WTC11 (cell line): ENCODE measurements at regions not wholly inside any gene's neighbourhood (a gene's known extent, or its start where the extent isn't known, plus 50 kb on each side); places are given as distances from the start of the nearest gene placed in this dataset.

ENCODE experiments used
- ATAC-seq: fragments of 200-7000 bp; cut with Tn5 transposase; 2 replicates; pipeline ENCODE4 v1.10.0; 2021; ENCODE audit warnings: mild to moderate bottlenecking, moderate library complexity
- CTCF ChIA-PET: fragments of 300-600 bp; sonication (Branson Sonifier 250); formaldehyde crosslinking; loops from one replicate; lab custom pipeline; 2021; ENCODE audit warnings: antibody characterized with exemption; lab: Charles Lee
- POLR2A ChIA-PET: fragments of 350-600 bp; sonication (Branson Sonifier 250); formaldehyde crosslinking; loops from one replicate; lab custom pipeline; 2021; ENCODE audit warnings: antibody characterized with exemption; lab: Charles Lee
- DNase-seq: peaks from one replicate; pipeline ENCODE4 v3.0.0; 2021; ENCODE audit warnings: low spot score
- H3K27ac Mint-ChIP-seq: 2 replicates; pipeline ENCODE4 v1.8.0; 2021; ENCODE audit warnings: mixed read lengths
- H3K27me3 Mint-ChIP-seq: 2 replicates; pipeline ENCODE4 v1.8.0; 2021; ENCODE audit warnings: low read depth, mild to moderate bottlenecking, moderate library complexity, mixed read lengths
- H3K36me3 Mint-ChIP-seq: 2 replicates; pipeline ENCODE4 v1.8.0; 2021; ENCODE audit warnings: mixed read lengths
- H3K4me1 Mint-ChIP-seq: 2 replicates; pipeline ENCODE4 v1.8.0; 2022; ENCODE audit warnings: mixed read lengths
- H3K4me3 Mint-ChIP-seq: 2 replicates; pipeline ENCODE4 v1.8.0; 2021; ENCODE audit warnings: mild to moderate bottlenecking, moderate library complexity, mixed read lengths
- H3K9me3 Mint-ChIP-seq: 2 replicates; pipeline ENCODE4 v1.8.0; 2021; ENCODE audit warnings: mixed read lengths
- ATF1 ChIP-seq: sonication (generic); formaldehyde crosslinking; IDR thresholded peaks from 2 replicates; pipeline ENCODE4 v1.8.1; 2023; ENCODE audit warnings: mild to moderate bottlenecking, moderate library complexity, missing genetic modification reagents
- CREB1 ChIP-seq: sonication (generic); formaldehyde crosslinking; IDR thresholded peaks from 2 replicates; pipeline ENCODE4 v1.8.0; 2023; ENCODE audit warnings: mild to moderate bottlenecking, missing genetic modification reagents
- E2F1 ChIP-seq: sonication (generic); formaldehyde crosslinking; IDR thresholded peaks from 2 replicates; pipeline ENCODE4 v1.8.0; 2022; ENCODE audit warnings: mild to moderate bottlenecking, missing genetic modification reagents
- GABPB1 ChIP-seq: sonication (generic); formaldehyde crosslinking; IDR thresholded peaks from 2 replicates; pipeline ENCODE4 v1.8.1; 2023; ENCODE audit warnings: mild to moderate bottlenecking, missing genetic modification reagents
- GRHL2 ChIP-seq: fragments of 250-450 bp; sonication (Bioruptor Pico); IDR thresholded peaks from 2 replicates; pipeline ENCODE4 v1.8.0; 2022; ENCODE audit warnings: mild to moderate bottlenecking, moderate library complexity; ENCODE audit not compliant: insufficient replicate concordance, severe bottlenecking
- GTF2I ChIP-seq: fragments of 250-450 bp; sonication (Bioruptor Pico); conservative IDR thresholded peaks from 2 replicates; pipeline ENCODE4 v1.4.0; 2021; ENCODE audit warnings: mild to moderate bottlenecking
- JUN ChIP-seq: sonication (generic); formaldehyde crosslinking; IDR thresholded peaks from 2 replicates; pipeline ENCODE4 v1.8.0; 2023; ENCODE audit warnings: mild to moderate bottlenecking, missing genetic modification reagents
- MXD4 ChIP-seq: fragments of 250-450 bp; sonication (Bioruptor Pico); IDR thresholded peaks from 2 replicates; pipeline ENCODE4 v1.8.0; 2021; ENCODE audit warnings: mild to moderate bottlenecking, moderate library complexity, borderline replicate concordance
- NFATC4 ChIP-seq: fragments of 250-450 bp; sonication (Bioruptor Pico); IDR thresholded peaks from 2 replicates; pipeline ENCODE4 v1.9.0; 2021; ENCODE audit warnings: mild to moderate bottlenecking
- NFE2L1 ChIP-seq: sonication (generic); formaldehyde crosslinking; IDR thresholded peaks from 2 replicates; pipeline ENCODE4 v1.8.1; 2023; ENCODE audit warnings: missing genetic modification reagents
- NR2C2 ChIP-seq: sonication (generic); formaldehyde crosslinking; IDR thresholded peaks from 2 replicates; pipeline ENCODE4 v1.8.0; 2022; ENCODE audit warnings: mild to moderate bottlenecking, missing genetic modification reagents
- PRRX2 ChIP-seq: fragments of 250-450 bp; sonication (Bioruptor Pico); IDR thresholded peaks from 2 replicates; pipeline ENCODE4 v1.8.0; 2021; ENCODE audit warnings: mild to moderate bottlenecking
- SMAD4 ChIP-seq: sonication (generic); formaldehyde crosslinking; IDR thresholded peaks from 2 replicates; pipeline ENCODE4 v1.8.0; 2022; ENCODE audit warnings: mild to moderate bottlenecking, missing genetic modification reagents
- SP1 ChIP-seq: sonication (generic); formaldehyde crosslinking; conservative IDR thresholded peaks from 2 replicates; pipeline ENCODE4 v1.8.1; 2022; ENCODE audit warnings: missing genetic modification reagents
- TCF7 ChIP-seq: sonication (generic); formaldehyde crosslinking; IDR thresholded peaks from 2 replicates; pipeline ENCODE4 v1.8.0; 2022; ENCODE audit warnings: mild to moderate bottlenecking, low read depth, missing genetic modification reagents, moderate library complexity
- TEAD1 ChIP-seq: sonication (generic); formaldehyde crosslinking; IDR thresholded peaks from 2 replicates; pipeline ENCODE4 v1.8.0; 2022; ENCODE audit warnings: mild to moderate bottlenecking, missing genetic modification reagents
- TEAD4 ChIP-seq: sonication (generic); formaldehyde crosslinking; IDR thresholded peaks from 2 replicates; pipeline ENCODE4 v1.8.0; 2022; ENCODE audit warnings: mild to moderate bottlenecking, missing genetic modification reagents
- ZBTB21 ChIP-seq: sonication (generic); formaldehyde crosslinking; IDR thresholded peaks from 2 replicates; pipeline ENCODE4 v1.8.1; 2023; ENCODE audit warnings: mild to moderate bottlenecking, missing genetic modification reagents, borderline replicate concordance
- ZBTB43 ChIP-seq: sonication (generic); formaldehyde crosslinking; IDR thresholded peaks from 2 replicates; pipeline ENCODE4 v1.8.1; 2023; ENCODE audit warnings: mild to moderate bottlenecking, missing genetic modification reagents
- ZNF121 ChIP-seq: sonication (generic); formaldehyde crosslinking; IDR thresholded peaks from 2 replicates; pipeline ENCODE4 v1.8.0; 2023; ENCODE audit warnings: missing genetic modification reagents
- ZNF281 ChIP-seq: sonication (generic); formaldehyde crosslinking; IDR thresholded peaks from 2 replicates; pipeline ENCODE4 v1.8.0; 2023; ENCODE audit warnings: mild to moderate bottlenecking, missing genetic modification reagents
- ZSCAN18 ChIP-seq: fragments of 250-450 bp; sonication (Bioruptor Pico); IDR thresholded peaks from 2 replicates; pipeline ENCODE4 v2.1.2; 2022; ENCODE audit warnings: mild to moderate bottlenecking, moderate library complexity
- TF ChIP-seq, protein P1 (sequence below): sonication (generic); formaldehyde crosslinking; IDR thresholded peaks from 2 replicates; pipeline ENCODE4 v1.8.1; 2023; ENCODE audit warnings: mild to moderate bottlenecking, missing genetic modification reagents, moderate library complexity
- TF ChIP-seq, protein P2 (sequence below): fragments of 250-450 bp; sonication (Bioruptor Pico); IDR thresholded peaks from 2 replicates; pipeline ENCODE4 v1.8.0; 2021; ENCODE audit warnings: mild to moderate bottlenecking

DNA sequence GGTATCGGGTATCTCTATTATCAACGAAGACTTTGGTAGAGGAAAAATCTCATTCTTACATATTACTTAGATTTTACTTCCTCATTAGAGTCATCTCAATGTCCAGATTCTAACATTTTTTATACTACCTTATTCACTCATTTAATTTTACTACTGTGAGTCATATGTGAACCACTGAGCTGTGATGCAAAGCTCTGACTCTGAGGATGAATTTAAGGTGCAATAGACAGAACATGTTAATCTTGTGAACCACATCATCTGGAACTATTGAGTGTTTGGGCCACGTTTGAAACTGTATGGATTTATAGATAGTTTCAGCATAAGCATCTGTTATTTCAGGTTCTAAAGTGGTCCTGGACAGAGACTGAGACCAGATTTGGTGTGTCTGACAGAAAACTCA, 78.4 kb downstream of the PWWP3B start:
- H3K27ac Mint-ChIP-seq, result no peak overlapping the region
- H3K27me3 Mint-ChIP-seq, result no peaks in the 10 kb centered on the region
- ChIA-PET CTCF (no interaction called here), POLR2A (no interaction called here)
- ATAC-seq, result no peak
- H3K4me3 Mint-ChIP-seq, result no peak overlapping the region
- no peak for TF ChIP-seq GTF2I (CRISPR knock-in tag)
- no peak for TF ChIP-seq NFATC4
- TF ChIP-seq E2F1 (CRISPR knock-in tag), result no peak
- TF ChIP-seq ZSCAN18, result no peak
- TF ChIP-seq TEAD4 (CRISPR knock-in tag), result no peak
- no peak for TF ChIP-seq ZBTB21 (CRISPR knock-in tag)
- TF ChIP-seq TEAD1 (CRISPR knock-in tag), result no peak
- no peak for TF ChIP-seq ZNF281 (CRISPR knock-in tag)
- TF ChIP-seq NFE2L1, result no peak
- no peak for TF ChIP-seq ATF1 (CRISPR knock-in tag)
- no peak for TF ChIP-seq NR2C2 (CRISPR knock-in tag)
- TF ChIP-seq, protein P1, sequence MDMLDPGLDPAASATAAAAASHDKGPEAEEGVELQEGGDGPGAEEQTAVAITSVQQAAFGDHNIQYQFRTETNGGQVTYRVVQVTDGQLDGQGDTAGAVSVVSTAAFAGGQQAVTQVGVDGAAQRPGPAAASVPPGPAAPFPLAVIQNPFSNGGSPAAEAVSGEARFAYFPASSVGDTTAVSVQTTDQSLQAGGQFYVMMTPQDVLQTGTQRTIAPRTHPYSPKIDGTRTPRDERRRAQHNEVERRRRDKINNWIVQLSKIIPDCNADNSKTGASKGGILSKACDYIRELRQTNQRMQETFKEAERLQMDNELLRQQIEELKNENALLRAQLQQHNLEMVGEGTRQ (CRISPR knock-in tag), result no peak
- TF ChIP-seq, protein P2, sequence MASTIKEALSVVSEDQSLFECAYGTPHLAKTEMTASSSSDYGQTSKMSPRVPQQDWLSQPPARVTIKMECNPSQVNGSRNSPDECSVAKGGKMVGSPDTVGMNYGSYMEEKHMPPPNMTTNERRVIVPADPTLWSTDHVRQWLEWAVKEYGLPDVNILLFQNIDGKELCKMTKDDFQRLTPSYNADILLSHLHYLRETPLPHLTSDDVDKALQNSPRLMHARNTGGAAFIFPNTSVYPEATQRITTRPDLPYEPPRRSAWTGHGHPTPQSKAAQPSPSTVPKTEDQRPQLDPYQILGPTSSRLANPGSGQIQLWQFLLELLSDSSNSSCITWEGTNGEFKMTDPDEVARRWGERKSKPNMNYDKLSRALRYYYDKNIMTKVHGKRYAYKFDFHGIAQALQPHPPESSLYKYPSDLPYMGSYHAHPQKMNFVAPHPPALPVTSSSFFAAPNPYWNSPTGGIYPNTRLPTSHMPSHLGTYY, result no peak
- no peak for TF ChIP-seq MXD4 (CRISPR knock-in tag)
- TF ChIP-seq ZBTB43 (CRISPR knock-in tag), result no peak
- no peak for TF ChIP-seq PRRX2 (CRISPR knock-in tag)
- no peak for TF ChIP-seq JUN (CRISPR knock-in tag)
- TF ChIP-seq CREB1 (CRISPR knock-in tag), result no peak
- DNase-seq, result no peak
- H3K4me1 Mint-ChIP-seq, result peaks cover 6% of the 10 kb centered on the region
- no peaks in the 10 kb centered on the region for H3K36me3 Mint-ChIP-seq
- H3K9me3 Mint-ChIP-seq, result no peaks in the 10 kb centered on the region

- ChIA-PET POLR2A (no interaction called here), CTCF (no interaction called here)
- Mint-ChIP-seq H3K4me1 (peaks cover 6% of the 10 kb centered on the region), H3K9me3 (no peaks in the 10 kb centered on the region), H3K27me3 (no peaks in the 10 kb centered on the region), H3K27ac (no peak overlapping the region), H3K4me3 (no peak overlapping the region)
- TF ChIP-seq SMAD4 (CRISPR knock-in tag) (no peak), GABPB1 (no peak), ATF1 (CRISPR knock-in tag) (no peak), ZNF121 (CRISPR knock-in tag) (no peak), GRHL2 (CRISPR knock-in tag) (no peak), SP1 (no peak), TEAD1 (CRISPR knock-in tag) (no peak), TCF7 (CRISPR knock-in tag) (no peak), NR2C2 (CRISPR knock-in tag) (no peak)
- TF ChIP-seq, protein P1 (CRISPR knock-in tag), result no peak
- TF ChIP-seq, all 79 proteins: peak for 0
- no peak for DNase-seq
- no peak for ATAC-seq
- H3K36me3 Mint-ChIP-seq, result no peaks in the 10 kb centered on the region
Measured at GRCh38 chrX:106247162-106247561, 79.1 kb downstream of the PWWP3B start.
